ENCODE measurements at regions not wholly inside any gene's neighbourhood (a gene's known extent, or its start where the extent isn't known, plus 50 kb on each side); places are given as distances from the start of the nearest gene placed in this dataset.
"Not testable (repeated sequence)": the region's sequence is repeated elsewhere in the genome, so short reads cannot be mapped to it uniquely, and the experiment has no call there.

- no peak overlapping the region for H3K4me3 ChIP-seq
- H3K36me3 ChIP-seq (replicated peaks): no peaks in the 10 kb centered on the region
- in situ Hi-C loops (cut with MboI; ENCODE audit: low sequenced_read_pairs): no loop called here
- no peaks in the 10 kb centered on the region for H3K4me1 ChIP-seq
- no peaks in the 10 kb centered on the region for H3K9me3 ChIP-seq
- H3K27me3 ChIP-seq (ENCODE audit: low read depth): no peaks in the 10 kb centered on the region
- DNase-seq (ENCODE audit: low spot score in 2 of 2): no peak
These were observed 156.8 kb upstream of the STS start for GRCh38 chrX:6990552-6991193.

GRCh38 chrX:6989858-6990257 is 157.7 kb upstream of the STS start:
- no peaks in the 10 kb centered on the region for H3K9me3 ChIP-seq
- H3K36me3 ChIP-seq (replicated peaks): no peaks in the 10 kb centered on the region
- no peaks in the 10 kb centered on the region for H3K27me3 ChIP-seq (ENCODE audit: low read depth)
- no peak for DNase-seq (ENCODE audit: low spot score in 2 of 2)
- in situ Hi-C loops (cut with MboI; ENCODE audit: low sequenced_read_pairs): no loop called here
- no peak overlapping the region for H3K4me3 ChIP-seq
- H3K4me1 ChIP-seq: no peaks in the 10 kb centered on the region

- H3K27me3 ChIP-seq (ENCODE audit: low read depth); H3K9me3 ChIP-seq; H3K36me3 ChIP-seq (replicated peaks); H3K4me1 ChIP-seq; DNase-seq (ENCODE audit: low spot score in 2 of 2); in situ Hi-C loops (cut with MboI; ENCODE audit: low sequenced_read_pairs); H3K4me3 ChIP-seq: not testable (repeated sequence)
These were observed 158.8 kb upstream of the STS start for GRCh38 chrX:6988694-6989093.

GRCh38 chrX:6986915-6987314 is 160.6 kb upstream of the STS start:
- no peaks in the 10 kb centered on the region for H3K36me3 ChIP-seq (replicated peaks)
- no peaks in the 10 kb centered on the region for H3K4me1 ChIP-seq
- no peak for DNase-seq (ENCODE audit: low spot score in 2 of 2)
- H3K27me3 ChIP-seq (ENCODE audit: low read depth): no peaks in the 10 kb centered on the region
- H3K9me3 ChIP-seq: no peaks in the 10 kb centered on the region
- in situ Hi-C loops (cut with MboI; ENCODE audit: low sequenced_read_pairs): no loop called here
- H3K4me3 ChIP-seq: no peak overlapping the region

GRCh38 chrX:6985537-6985936 is 162.0 kb upstream of the STS start:
- Histone ChIP-seq H3K27me3 (ENCODE audit: low read depth) (no peaks in the 10 kb centered on the region), H3K36me3 (replicated peaks) (no peaks in the 10 kb centered on the region), H3K4me3 (no peak overlapping the region), H3K9me3 (no peaks in the 10 kb centered on the region), H3K4me1 (no peaks in the 10 kb centered on the region)
- DNase-seq (ENCODE audit: low spot score in 2 of 2): no peak
- in situ Hi-C loops (cut with MboI; ENCODE audit: low sequenced_read_pairs): no loop called here

- Histone ChIP-seq H3K27me3 (ENCODE audit: low read depth) (no peaks in the 10 kb centered on the region), H3K9me3 (no peaks in the 10 kb centered on the region), H3K4me1 (no peaks in the 10 kb centered on the region), H3K36me3 (replicated peaks) (no peaks in the 10 kb centered on the region), H3K4me3 (no peak overlapping the region)
- in situ Hi-C loops (cut with MboI; ENCODE audit: low sequenced_read_pairs): no loop called here
- DNase-seq (ENCODE audit: low spot score in 2 of 2): no peak
These were observed 164.1 kb upstream of the STS start for GRCh38 chrX:6983207-6983955.

- DNase-seq (ENCODE audit: low spot score in 2 of 2): no peak
- Histone ChIP-seq H3K4me3 (no peak overlapping the region), H3K27me3 (ENCODE audit: low read depth) (no peaks in the 10 kb centered on the region), H3K9me3 (no peaks in the 10 kb centered on the region), H3K36me3 (replicated peaks) (no peaks in the 10 kb centered on the region), H3K4me1 (no peaks in the 10 kb centered on the region)
- in situ Hi-C loops (cut with MboI; ENCODE audit: low sequenced_read_pairs): no loop called here
These were observed 165.7 kb upstream of the STS start for GRCh38 chrX:6981718-6982406.

- Histone ChIP-seq H3K9me3 (no peaks in the 10 kb centered on the region), H3K4me1 (no peaks in the 10 kb centered on the region), H3K27me3 (ENCODE audit: low read depth) (no peaks in the 10 kb centered on the region), H3K36me3 (replicated peaks) (no peaks in the 10 kb centered on the region), H3K4me3 (no peak overlapping the region)
- DNase-seq (ENCODE audit: low spot score in 2 of 2): no peak
- in situ Hi-C loops (cut with MboI; ENCODE audit: low sequenced_read_pairs): no loop called here
These were observed 166.5 kb upstream of the STS start for GRCh38 chrX:6980981-6981380.

GRCh38 chrX:6968231-6968630 is 179.3 kb upstream of the STS start:
- H3K36me3 ChIP-seq (replicated peaks): no peaks in the 10 kb centered on the region
- H3K9me3 ChIP-seq: no peaks in the 10 kb centered on the region
- DNase-seq (ENCODE audit: low spot score in 2 of 2): no peak
- no peaks in the 10 kb centered on the region for H3K4me1 ChIP-seq
- no peak overlapping the region for H3K4me3 ChIP-seq
- in situ Hi-C loops (cut with MboI; ENCODE audit: low sequenced_read_pairs): no loop called here
- H3K27me3 ChIP-seq (ENCODE audit: low read depth): no peaks in the 10 kb centered on the region

- in situ Hi-C loops (cut with MboI; ENCODE audit: low sequenced_read_pairs): no loop called here
- Histone ChIP-seq H3K27me3 (ENCODE audit: low read depth) (no peaks in the 10 kb centered on the region), H3K4me3 (no peak overlapping the region), H3K4me1 (no peaks in the 10 kb centered on the region), H3K36me3 (replicated peaks) (no peaks in the 10 kb centered on the region), H3K9me3 (no peaks in the 10 kb centered on the region)
- no peak for DNase-seq (ENCODE audit: low spot score in 2 of 2)
These were observed 181.8 kb upstream of the STS start for GRCh38 chrX:6965729-6966128.

GRCh38 chrX:6962006-6962355 is 185.5 kb upstream of the STS start:
- in situ Hi-C loops (cut with MboI; ENCODE audit: low sequenced_read_pairs): no loop called here
- Histone ChIP-seq H3K4me1 (peaks cover 5% of the 10 kb centered on the region; the same call in 1 of the 2 replicates), H3K36me3 (replicated peaks) (no peaks in the 10 kb centered on the region), H3K4me3 (no peak overlapping the region), H3K27me3 (ENCODE audit: low read depth) (no peaks in the 10 kb centered on the region), H3K9me3 (no peaks in the 10 kb centered on the region)
- DNase-seq (ENCODE audit: low spot score in 2 of 2): no peak

GRCh38 chrX:6961286-6962005 is 186.1 kb upstream of the STS start:
- in situ Hi-C loops (cut with MboI; ENCODE audit: low sequenced_read_pairs): no loop called here

GRCh38 chrX:6959006-6959405 is 188.5 kb upstream of the STS start:
- in situ Hi-C loops (cut with MboI; ENCODE audit: low sequenced_read_pairs): no loop called here
- Histone ChIP-seq H3K36me3 (replicated peaks) (no peaks in the 10 kb centered on the region), H3K4me3 (no peak overlapping the region), H3K9me3 (no peaks in the 10 kb centered on the region), H3K27me3 (ENCODE audit: low read depth) (no peaks in the 10 kb centered on the region), H3K4me1 (peaks cover 5% of the 10 kb centered on the region; the same call in 1 of the 2 replicates)
- DNase-seq (ENCODE audit: low spot score in 2 of 2): peak; percentile 29 to 36

More at GRCh38 chrX:6961286-6962005, 186.1 kb upstream of the STS start:
- no peaks in the 10 kb centered on the region for H3K36me3 ChIP-seq (replicated peaks)
- H3K27me3 ChIP-seq (ENCODE audit: low read depth): no peaks in the 10 kb centered on the region
- H3K4me3 ChIP-seq: no peak overlapping the region
- H3K9me3 ChIP-seq: no peaks in the 10 kb centered on the region
- DNase-seq (ENCODE audit: low spot score in 2 of 2): no peak
- H3K4me1 ChIP-seq: peaks cover 5% of the 10 kb centered on the region; the same call in 1 of the 2 replicates

- no peak overlapping the region for H3K4me3 ChIP-seq
- in situ Hi-C loops (cut with MboI; ENCODE audit: low sequenced_read_pairs): no loop called here
- peaks cover 5% of the 10 kb centered on the region; the same call in 1 of the 2 replicates for H3K4me1 ChIP-seq
- no peaks in the 10 kb centered on the region for H3K27me3 ChIP-seq (ENCODE audit: low read depth)
- H3K9me3 ChIP-seq: no peaks in the 10 kb centered on the region
- no peak for DNase-seq (ENCODE audit: low spot score in 2 of 2)
- no peaks in the 10 kb centered on the region for H3K36me3 ChIP-seq (replicated peaks)
These were observed 192.7 kb upstream of the STS start for GRCh38 chrX:6954836-6955235.
